Putamen (tissue), 1 donor: ENCODE measurements at regions not wholly inside any gene's neighbourhood (a gene's known extent, or its start where the extent isn't known, plus 50 kb on each side); places are given as distances from the start of the nearest gene placed in this dataset.
A peak's percentile ranks its signal among the peaks of the same experiment; 100 is the strongest.
"Not testable (repeated sequence)": the region's sequence is repeated elsewhere in the genome, so short reads cannot be mapped to it uniquely, and the experiment has no call there.

Source experiments
- DNase-seq: peaks from one replicate; pipeline ENCODE4 v3.0.0-alpha.2; 2016; ENCODE audit warnings: low spot score

GRCh38 chr6:1201547-1202200, 110.2 kb upstream of the FOXQ1 start:
- no peak for DNase-seq

- DNase-seq: no peak
Observed at GRCh38 chr6:1200409-1201101, 111.3 kb upstream of the FOXQ1 start.

GRCh38 chr6:1200081-1200408, 111.9 kb upstream of the FOXQ1 start:
- no peak for DNase-seq

DNA sequence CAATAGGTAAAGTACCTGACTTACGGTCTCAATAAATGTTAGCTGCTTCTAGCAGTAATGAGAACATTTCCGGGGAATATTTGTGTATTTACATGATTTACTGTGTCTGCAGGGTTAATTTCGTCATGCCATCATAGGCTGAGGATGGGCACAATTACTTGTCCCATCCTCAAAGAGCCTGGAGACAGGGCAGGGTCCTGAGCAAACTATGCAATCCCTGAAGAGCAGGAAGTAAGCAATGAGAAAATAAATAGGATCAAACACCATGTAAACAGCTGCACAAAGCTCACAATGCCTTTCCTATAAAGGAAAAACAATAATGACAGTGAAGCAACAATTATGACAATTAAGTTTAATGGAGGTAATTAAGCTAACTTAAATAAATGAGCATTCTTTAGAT, 114.6 kb upstream of the FOXQ1 start:
- no peak for DNase-seq

GRCh38 chr6:1191141-1191630, 120.7 kb upstream of the FOXQ1 start:
- no peak for DNase-seq

GRCh38 chr6:1190366-1190765, 121.5 kb upstream of the FOXQ1 start:
- no peak for DNase-seq

DNA sequence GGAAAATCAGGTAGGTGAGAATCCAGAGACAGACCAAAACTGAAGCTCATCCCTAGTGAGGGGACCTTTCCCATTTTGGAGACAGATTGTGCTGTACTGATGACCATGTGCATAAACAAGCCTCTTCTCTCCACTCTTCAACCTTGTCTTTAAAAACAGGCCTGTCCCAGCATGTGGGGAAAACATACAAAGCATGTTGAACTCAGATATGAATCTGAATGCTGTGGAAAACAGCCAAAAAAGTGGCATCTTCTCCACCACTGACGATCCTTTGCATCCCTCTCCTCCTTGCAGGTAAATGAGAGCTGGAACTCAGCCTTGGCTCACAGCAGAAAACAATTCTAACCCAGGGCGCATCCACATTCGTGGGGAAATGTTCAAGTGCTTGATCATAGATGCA, 123.7 kb upstream of the FOXQ1 start:
- no peak for DNase-seq

- no peak for DNase-seq
Observed at GRCh38 chr6:1187293-1188131, 124.4 kb upstream of the FOXQ1 start.

DNA sequence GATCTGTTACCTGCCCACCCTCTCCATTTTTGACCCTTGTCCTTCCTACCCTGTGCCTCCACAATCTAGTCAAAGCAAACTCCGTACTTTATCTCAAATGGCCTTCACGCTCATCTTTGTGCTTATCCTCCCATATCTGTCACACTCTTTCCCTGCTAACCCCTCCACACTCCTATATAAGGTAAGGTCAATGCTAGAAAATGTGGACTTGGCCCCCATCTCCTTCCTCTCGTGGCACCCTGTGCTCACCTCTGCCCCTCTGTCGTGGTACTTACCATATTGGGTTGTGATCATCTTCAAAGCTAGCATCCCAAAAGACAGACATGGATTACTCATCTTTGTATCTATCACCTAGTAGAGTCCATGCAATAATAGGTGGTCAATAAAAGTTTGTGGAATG, 127.6 kb upstream of the FOXQ1 start:
- no peak for DNase-seq

DNA sequence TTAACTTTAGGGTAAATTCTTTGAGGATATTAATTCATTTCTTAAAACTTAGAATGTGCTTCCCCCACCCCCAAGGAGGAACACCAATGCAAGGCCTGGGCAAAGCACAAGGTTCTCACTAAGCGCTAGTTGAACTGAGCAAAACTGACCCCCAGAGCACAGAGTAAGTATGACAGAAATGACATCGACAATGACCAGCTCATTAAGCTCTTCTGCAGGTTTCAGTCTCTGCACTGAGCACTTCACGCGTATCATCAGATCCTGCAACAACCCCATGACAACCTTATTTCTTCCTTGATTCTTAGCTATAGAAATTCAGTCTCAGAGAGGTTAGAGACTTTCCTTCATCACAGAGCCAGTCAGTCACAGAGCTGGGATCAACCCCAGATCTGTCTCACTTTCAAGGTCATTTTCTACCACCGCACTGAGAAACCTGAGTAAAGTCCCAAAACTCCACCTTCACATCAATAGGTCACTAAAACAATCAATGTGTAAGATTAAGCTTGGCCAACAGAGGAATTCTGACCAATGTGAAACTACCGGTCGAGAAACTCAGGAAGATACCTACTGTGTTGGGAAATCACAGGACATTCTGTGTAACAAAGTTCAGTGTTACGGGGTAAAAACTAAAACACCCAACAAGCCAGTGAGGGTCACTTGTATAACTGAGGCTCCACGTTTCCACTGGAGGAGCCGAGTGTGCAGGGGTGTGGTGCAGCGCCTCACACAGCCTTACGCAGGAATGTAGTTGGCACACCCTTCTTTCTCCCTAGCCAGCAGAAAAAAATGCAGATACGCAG, 129.0 kb upstream of the FOXQ1 start:
- DNase-seq: no peak

DNA sequence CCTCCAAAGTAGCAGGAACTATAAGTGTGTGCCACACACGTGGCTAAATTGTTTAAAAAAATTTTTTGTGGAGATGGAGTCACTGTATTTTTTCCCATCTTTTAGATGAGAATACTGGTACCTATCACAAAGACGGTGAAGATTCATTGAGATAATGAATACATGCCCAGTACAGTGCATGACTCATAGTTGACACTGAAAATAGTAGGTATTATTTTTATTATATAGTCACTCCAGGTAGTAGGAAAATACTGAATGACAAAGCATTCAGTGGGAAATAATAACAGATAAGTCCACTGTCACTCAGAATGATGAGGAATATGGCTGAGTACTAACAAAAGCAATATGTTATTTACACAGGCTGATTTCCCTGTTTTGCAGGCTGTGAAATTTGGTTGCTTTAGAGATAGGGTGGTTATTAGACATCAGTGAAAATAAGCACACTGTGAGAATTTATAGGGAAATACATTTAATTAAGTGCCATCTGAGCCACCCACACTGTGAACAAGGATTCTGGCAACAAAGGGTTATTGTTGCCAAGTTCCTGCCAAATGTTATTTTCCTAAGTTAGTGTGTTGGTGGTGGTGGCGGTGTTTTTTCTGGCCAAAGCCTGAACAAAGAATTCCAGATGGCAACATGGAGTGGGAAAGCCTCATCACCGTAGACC, 129.8 kb upstream of the FOXQ1 start:
- DNase-seq: no peak

- no peak for DNase-seq
Observed at GRCh38 chr6:1179571-1180459, 132.1 kb upstream of the FOXQ1 start.

DNA sequence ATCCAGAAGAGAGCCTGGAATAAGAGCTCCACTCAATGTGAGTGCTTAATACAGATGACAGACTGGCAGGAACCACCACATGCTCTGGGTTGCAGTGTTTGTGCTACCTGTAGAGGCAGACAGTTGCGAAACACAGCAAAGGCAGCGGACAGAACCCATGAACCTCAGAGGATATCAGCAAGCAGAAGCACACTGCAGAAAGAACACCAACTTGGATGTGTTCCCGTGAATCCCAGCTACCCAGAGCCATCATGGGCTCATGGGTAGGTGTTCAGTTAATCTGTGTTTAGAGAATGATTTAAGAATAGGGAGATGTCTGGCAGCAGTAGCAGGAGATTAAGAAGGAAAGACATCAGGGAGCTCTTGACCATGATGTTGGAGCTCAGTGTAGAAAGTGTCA, 133.3 kb upstream of the FOXQ1 start:
- no peak for DNase-seq

GRCh38 chr6:1176567-1176966, 135.3 kb upstream of the FOXQ1 start:
- no peak for DNase-seq

GRCh38 chr6:1175877-1176276, 136.0 kb upstream of the FOXQ1 start:
- no peak for DNase-seq

- no peak for DNase-seq
Observed at GRCh38 chr6:1170794-1171193, 141.1 kb upstream of the FOXQ1 start.

GRCh38 chr6:1164600-1164999, 147.3 kb upstream of the FOXQ1 start:
- peak; percentile 68 for DNase-seq

DNA sequence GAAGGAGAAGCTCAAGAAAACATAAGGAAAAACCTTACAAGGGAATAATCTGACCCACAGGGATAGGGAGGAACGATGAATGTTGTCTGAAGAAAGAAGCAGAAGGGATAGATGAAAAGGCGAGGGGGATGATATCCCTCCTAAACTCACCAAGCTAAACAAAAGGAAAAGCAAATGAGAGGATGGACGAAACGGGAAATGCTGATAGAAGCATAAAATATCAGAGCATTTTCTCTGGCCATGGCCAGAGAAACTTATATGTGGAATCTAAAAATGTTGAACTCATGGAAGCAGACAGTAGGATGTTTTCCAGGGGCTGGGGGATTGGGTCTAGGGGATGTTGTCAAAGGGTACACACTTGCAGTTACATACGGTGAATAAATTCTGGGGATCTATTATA, 148.4 kb upstream of the FOXQ1 start:
- DNase-seq: no peak

DNA sequence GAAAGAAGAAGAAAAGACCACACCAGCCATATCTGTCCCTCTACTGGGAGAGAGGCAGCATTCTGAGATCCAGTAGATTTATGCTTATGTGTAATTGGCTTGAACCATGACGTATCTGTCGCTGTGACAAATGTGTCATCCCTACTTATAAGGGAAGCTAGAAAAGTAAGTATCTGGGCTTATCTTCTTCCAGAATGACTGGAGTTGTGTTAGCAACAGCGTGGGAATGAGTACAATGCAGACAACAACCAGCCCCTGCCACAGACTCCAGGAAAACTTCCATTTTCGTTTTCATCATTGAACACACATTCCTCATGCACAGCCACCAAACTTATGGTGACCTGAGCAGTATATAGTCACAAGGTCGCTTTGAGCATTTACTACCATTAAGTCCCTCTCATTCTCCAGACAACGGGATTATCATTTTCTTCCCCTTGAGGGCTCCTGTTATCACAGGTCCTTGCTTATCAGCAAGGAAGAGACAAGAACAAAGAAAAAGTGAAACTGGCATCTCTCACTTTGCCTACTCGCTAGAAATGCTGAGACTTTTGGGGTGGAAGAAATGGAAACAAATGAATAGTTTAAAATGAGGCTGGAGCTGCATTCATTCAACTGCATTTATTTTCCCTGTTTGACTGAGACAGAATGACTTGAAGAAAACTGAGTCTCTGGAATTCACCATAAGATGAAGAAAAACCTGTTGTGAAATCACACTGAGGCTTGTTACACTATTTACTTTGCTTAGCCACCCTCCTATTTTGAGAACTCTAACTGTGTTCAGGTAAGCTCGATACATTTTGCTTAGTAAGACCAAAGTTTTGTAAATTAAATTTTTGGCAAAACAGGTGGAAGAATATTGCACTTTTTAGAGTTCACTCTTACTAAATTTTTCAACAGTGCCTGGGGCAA, 149.3 kb upstream of the FOXQ1 start:
- no peak for DNase-seq

DNA sequence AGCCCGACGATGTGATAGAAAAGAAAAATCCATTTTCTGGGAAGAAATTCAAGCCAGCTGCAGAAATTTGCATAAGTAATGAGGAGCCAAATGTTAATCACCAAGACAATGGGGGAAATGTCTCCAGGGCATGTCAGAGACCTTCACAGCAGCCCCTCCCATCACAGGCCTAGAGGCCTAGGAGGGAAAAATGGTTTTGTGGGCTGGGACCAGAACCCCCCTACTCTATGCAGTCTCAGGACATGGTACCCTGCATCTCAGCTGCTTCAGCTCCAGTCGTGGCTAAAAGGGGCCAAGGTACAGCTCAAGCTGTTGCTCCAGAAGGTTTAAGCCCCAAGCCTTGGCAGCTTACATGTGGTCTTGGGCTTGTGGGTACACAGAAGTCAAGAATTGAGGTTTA, 155.5 kb upstream of the FOXQ1 start:
- not testable (repeated sequence) for DNase-seq
